Sigmoid colon (tissue), 4 donors: ENCODE measurements at regions not wholly inside any gene's neighbourhood (a gene's known extent, or its start where the extent isn't known, plus 50 kb on each side); places are given as distances from the start of the nearest gene placed in this dataset.

ENCODE experiments used
- CTCF ChIP-seq, 4 experiments: fragments of 450-650 bp in 3 of 4; fragments of 200-600 bp in 1 of 4; IDR thresholded peaks; one replicate each; pipeline ENCODE4 v1.5.1; 2016 to 2019; ENCODE audit warnings: antibody characterized with exemption in 4 of 4, mild to moderate bottlenecking in 3 of 4, moderate library complexity in 2 of 4
- EP300 ChIP-seq, 4 donors: sonication (generic); formaldehyde crosslinking; IDR thresholded peaks; one replicate each; pipeline ENCODE4 v1.6.1; 2017; ENCODE audit warnings: antibody characterized with exemption in 4 of 4
- POLR2A ChIP-seq, 2 donors: fragments of 450-650 bp; IDR thresholded peaks; one replicate each; pipeline ENCODE4 v1.6.1; 2016; ENCODE audit warnings: antibody characterized with exemption in 2 of 2, mild to moderate bottlenecking in 2 of 2, moderate library complexity in 2 of 2
- POLR2AphosphoS5 ChIP-seq, 4 donors: sonication (generic); formaldehyde crosslinking; IDR thresholded peaks; one replicate each; pipeline ENCODE4 v1.6.1; 2017; ENCODE audit warnings: antibody characterized with exemption in 4 of 4

GRCh38 chr6:140059947-140060346, 685.5 kb upstream of the CITED2 start:
- TF ChIP-seq POLR2A (IDR thresholded peaks at IDR 0.05) (no peak), CTCF (IDR thresholded peaks at IDR 0.05) (no peak), POLR2AphosphoS5 (IDR thresholded peaks at IDR 0.05) (no peak), EP300 (IDR thresholded peaks at IDR 0.05) (no peak)
